Inferior parietal cortex (tissue), 1 donor: ENCODE measurements at regions not wholly inside any gene's neighbourhood (a gene's known extent, or its start where the extent isn't known, plus 50 kb on each side); places are given as distances from the start of the nearest gene placed in this dataset.

Experiments
- DNase-seq: peaks from one replicate; pipeline ENCODE4 v3.0.0-alpha.2; 2016; ENCODE audit errors: extremely low spot score

DNA sequence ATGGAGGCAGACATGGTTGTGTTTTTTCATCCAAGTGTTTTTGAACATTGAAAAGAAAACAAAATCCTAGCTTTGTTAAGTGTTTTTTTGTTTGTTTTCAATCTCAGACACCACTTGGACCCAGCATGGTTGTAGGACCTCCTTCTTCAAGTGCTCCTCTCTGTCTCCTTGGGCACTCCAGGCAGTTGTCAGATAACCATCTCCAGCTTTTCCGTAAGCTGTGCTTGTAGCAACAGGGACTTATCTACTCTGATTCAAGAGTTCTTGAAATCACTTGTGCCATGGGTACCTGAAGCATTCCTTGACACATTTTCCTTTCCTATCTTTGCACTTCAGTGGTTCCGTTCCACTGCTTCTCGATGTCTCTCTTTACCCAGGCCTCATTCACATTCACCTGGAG lies 334.9 kb upstream of the DDX53 start:
- DNase-seq: no peak

DNA sequence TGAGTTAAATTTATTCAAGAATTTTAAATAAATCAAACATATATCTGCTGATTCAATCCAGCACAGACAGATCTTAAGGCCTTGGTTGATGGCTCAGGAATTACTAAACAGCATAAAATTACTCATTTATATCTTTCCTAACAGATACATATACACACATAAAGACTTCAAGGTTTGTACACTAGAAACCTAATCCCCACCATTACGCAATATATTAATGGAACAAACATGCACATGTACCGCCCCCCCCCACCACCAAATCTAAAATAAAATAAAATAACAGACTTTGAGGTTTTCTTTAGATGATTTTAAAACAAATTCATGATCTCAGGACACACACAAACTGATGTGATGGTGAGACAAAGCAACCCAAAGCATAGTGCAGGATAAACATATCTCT lies 333.9 kb upstream of the DDX53 start:
- DNase-seq: no peak

DNA sequence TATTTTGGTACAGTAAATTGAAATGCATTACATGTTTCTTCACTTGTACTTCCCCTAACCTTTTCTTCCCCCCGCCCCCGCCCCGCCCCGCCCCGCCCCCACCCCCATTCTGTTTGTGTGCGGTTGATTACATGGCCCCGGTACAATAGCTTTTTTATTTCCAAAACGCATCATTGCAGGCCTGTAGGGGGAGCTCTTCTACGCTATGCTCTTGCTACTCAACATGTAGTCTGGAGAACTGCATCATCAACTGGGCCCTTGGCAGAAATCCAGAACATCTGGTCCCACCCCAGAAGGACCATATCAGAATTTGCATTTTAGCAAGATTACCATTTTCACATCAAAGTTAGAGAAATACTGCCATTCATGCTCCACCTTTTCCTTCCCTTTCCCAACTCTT lies 333.3 kb upstream of the DDX53 start:
- DNase-seq: peak; percentile 39

DNA sequence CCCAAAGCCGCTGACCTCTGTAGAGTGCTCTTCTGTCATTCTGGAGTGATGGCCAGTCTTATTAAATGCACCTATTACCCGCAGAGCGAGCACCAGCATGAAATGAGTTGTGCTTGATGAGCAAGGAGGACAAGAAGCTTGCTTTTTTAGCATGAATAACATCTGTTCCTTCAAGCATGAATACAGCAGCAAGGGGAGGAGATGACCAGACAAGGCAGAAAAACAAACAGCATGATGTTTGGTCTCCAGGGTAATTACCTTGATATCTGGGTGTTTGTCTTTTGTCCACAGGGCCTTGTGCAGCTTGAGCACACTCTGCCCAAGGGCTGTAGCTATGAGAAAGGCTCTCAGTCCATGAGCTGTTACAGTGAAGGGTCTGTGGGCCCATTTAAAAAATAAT lies 324.8 kb upstream of the DDX53 start:
- DNase-seq: no peak

DNA sequence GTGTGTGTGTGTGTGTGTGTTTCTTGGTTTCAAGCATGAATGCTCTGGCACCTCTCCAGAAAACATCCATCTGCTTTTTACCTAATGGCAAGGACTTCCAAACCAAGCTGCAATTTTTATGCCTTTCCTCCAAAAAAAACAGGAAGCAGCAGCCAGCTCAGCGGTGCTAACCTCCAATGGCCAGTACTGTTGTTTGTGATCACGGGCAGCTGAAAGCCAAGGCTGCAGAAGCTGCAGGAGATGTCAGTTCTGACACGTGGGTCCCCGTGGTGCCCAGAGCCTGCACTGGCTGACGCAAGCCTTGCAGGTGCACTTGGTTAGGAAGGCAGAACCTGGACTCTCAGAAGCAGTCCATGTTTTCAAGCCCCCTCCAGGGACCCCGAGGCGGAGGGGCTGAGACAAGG lies 313.6 kb upstream of the DDX53 start:
- no peak for DNase-seq

DNA sequence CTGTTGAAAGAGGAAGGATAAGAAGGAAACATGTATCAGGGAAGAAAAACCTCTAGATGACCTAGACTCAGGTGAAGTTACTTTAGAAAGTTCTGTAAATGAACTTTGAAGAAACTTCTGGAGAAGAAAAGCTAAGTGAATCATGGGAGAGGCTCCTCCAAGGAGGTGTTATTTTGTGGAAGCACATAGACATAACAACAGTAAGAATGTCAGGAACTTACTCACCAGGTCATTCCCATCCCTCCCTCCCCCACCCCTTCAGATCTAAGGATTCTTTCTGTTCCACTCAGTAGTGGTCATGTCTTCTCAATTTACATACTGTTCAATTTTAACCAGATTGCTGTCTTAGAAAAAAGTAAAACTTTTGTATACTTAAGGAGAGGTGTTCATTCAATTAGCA lies 310.5 kb upstream of the DDX53 start:
- no peak for DNase-seq

DNA sequence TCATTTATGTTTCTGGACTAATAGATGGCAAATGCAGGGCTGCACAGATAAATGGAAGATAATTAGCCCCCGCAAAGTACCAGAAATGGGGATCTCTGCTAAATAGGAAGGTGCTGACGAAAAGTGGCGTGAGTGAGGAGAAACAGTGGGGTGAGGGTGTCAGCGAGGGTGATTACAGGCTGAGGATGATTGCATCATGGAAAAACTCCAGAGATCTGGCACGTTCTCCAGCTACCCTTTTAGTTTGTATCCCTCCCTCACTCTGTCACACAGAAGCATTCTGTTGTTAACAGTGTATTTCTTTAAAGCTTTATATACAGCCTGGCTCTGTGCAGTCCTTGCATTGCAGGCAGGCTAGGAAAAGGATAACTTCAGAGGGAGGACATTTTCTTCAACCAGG lies 309.6 kb upstream of the DDX53 start:
- no peak for DNase-seq

DNA sequence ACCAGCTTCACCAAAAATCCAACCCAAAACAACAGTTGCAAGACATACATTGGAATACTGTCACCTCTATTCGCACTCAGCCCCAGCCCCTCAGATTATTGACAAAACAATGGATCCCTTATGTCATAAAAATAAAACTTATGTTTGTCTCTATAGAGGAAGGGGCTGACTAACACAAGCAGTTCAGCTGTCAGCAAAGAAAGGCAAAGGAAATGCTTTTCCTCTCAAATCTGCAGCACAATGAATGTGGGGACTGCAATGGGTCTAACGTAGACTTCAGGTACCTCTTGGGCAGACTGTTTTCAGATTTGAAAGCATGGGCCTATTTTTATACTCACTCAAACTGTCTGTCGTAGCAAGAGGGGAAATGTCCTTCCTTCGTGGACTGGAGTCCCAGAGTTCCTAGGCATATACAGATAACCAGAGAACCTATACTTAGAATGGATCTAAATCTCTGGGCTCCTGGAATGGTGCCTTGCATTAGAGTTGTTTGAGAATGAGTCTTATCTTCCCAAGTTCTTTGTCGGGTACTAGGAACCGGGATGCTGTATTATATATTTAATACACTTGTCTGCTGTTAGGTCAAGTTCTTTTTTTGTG lies 307.7 kb upstream of the DDX53 start:
- DNase-seq: no peak

DNA sequence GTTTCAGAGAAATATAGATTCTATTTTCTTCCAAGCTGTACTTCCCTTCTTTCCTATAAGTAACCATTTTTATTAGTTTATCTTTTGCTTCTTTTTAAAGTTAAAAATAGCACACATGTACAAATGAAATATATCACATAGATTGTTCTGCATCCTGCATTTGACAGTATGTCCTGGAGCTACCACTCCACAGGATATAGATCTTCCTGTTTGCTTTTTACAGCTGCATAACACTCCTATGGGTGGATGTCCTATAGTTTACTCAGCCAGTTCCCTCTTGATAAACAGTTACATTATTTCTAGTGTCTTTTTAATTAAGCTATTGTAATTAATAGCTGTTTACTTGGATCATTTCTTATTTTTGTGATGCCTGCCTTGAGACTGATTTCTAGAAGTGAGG lies 301.6 kb upstream of the DDX53 start:
- no peak for DNase-seq

DNA sequence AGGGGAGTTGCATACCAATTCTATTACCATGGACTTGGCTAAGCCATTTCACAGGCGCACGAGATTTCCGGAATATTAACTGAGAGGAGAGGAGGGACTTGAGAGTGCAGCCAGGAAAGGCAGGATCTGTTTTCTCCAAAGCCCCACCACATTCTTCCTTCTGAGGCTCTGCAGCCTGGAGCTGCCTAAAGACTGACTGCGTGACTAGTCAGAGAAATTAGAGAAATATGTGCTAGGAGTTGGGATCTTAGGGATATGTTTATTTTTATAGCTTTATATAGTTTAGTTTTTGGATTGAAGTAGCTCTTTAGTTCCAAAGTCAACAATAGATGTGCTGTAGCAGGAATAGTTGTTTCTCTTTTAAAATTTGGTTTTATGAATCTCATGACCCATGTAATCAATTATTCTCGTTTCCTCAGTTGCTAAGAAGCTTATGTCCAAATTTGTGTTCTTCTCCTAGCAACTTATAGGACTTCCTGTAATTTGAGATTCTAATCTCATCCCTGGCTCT lies 300.1 kb upstream of the DDX53 start:
- DNase-seq: no peak

DNA sequence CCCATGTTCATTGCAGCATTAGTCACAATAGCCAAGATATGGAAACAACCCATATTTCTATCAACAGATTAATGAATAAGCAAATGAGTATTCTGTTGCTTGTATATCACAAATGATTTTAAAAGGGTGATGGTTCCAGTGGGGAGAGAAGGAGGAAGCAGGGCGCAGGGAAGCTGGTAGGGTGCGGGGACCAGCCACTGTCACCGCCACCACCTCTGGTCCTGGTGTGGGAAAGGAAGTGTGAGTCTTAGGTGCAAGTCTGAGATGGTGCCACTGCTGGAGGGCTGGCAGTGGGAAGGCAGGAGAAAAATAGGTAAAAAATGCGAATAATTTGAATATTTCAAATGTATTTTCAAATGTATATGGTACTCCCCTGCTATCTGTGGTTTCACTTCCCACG lies 286.8 kb upstream of the DDX53 start:
- DNase-seq: no peak

DNA sequence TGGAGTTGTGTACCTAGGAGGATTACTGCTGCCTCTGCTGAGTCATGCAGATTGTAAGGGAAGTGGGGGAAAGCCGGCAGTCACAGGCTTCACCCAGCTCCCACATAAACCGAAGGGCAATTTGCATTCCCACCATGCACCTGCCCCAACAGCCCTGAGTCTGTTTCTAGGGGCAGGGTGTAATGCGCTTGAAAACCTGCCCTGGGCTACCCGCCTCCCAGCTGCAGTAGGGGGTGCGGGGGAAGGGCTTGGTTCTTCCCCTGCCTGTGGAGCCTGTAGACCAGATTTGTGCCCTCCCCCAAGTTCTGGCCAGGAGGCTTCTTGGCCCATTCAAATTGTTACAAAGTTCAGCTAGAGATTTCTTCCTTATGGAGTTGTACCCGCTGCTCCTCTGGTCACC lies 269.2 kb upstream of the DDX53 start:
- no peak for DNase-seq

DNA sequence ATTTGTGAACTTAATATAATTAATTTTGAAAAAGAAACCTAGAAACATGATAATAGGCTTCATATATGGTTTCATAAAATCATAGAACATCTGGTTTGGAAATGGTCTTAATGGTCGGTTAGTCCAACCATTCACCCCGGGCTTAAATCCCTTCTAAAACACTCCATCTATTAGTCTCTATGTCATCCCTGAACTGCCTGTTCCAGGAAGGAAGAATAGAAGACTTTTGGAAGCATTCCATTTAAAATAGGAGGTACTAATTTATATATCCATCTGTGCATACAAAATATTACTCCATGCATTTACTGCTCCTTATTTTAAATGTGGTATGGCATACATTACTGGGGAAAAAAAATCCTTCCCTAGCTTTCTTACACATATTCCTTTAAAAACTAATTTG lies 262.2 kb upstream of the DDX53 start:
- no peak for DNase-seq

DNA sequence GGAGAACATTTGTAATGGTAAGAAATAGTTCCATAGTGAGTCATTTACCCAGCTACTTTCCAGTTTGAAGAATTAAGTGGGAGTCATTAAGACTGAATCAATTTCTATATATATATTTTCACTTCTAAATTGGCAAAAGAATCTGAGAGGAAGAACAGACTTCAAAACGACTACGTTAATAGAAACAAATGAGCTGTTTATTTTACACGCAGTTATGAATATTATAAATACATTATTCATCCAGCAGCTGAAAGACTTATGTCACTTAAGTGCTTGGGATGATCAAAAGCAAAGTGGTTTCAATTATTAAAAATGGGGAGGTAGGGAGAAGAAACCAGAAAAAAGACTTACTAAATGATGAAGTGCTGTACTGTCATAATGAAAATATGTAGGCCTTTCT lies 260.5 kb upstream of the DDX53 start:
- no peak for DNase-seq

DNA sequence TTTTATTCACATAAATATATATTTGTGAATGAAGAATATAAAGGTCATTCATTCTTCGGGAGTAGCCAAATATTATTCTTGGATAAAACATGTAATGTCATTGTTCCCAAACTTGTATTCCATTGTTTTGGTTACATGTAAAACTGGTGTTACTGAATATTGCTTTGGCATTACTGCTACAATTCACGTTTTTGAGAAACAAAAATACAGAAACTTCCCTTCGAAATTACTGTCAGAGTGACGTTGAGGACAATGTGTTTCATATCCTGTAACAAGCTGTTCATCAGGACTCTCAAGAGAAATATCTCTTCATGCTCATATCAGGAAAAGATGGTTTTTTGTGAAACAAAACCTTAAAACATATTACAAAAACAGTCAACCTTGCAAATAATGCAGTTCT lies 258.9 kb upstream of the DDX53 start:
- no peak for DNase-seq

DNA sequence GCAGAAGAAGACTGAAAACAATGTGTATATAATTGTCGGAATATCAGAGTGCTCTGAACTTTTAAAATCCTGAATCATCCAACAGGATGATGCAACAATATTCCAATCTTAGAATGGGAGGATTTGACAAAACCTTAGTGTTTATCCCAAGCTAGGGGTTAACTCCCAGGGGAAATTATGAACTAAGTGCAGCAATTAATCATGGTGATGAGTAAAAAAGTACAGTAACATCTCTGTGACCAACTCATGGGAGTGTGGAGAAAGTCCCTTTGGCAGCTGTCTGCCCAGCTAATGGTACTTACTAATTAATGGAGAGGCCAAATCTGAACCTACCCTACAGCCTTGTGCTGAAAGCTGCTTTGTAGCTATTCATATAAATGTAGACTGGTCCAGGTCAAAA lies 257.6 kb upstream of the DDX53 start:
- DNase-seq: no peak

DNA sequence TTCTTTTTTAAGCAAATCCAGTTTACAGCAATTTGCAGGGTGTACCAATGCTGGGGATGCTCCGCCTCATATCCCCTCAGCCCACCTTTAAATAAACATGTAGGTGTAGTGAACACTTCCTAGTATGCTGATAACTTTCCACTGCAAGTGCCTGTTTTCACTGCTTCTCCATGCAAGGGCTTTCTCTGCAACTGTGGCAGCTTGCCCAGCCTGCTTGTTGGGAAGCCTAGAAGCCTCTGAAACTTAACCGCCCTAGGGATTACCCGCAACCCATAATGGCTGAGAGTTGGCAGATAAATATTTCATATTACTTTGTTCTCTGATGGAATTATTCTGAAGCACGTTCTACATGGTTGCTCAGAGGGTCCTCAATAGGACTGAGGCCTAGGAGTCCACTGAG lies 253.7 kb upstream of the DDX53 start:
- no peak for DNase-seq

DNA sequence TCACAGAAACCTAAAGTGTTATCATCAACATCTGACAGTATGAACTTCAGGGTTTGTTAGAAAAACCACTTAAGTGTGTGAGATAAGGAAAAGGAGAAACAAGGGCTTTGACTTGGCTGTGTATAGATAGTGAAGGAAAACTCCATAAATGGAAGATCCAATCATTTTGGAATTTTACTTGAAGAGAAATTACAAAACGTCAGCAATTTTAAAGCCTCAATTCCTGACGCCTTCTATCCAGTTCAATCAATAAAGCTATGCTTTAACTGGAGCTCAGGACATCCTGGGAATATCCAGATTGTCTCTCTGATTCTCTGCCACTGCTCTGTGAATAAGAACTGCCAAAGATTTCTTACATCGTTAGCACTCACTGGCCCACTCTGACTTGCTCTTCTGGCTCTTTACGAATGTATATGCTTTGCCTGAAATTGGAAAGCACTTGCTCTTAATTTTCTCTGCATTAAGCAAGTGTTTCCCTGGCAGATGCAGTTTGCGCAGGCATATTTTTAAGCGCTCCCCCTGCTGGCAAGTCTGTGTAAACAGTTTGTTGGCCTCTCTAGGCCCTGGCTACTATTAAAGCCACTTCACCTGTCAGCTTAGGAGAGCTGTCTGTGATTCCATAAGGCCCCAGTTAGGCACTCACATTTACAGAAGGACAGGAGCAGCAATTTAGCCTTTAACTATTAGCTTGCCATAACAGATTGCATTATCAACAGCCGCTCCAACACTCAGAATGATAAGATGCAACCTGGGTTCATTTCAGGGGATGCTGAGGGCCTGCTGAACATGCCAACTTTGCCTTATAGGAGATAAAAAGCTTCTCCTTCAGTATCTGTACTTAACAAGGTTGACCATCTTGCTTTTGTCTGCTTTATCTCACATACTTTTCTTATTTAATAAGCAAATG lies 251.4 kb upstream of the DDX53 start:
- DNase-seq: peak; percentile 58

DNA sequence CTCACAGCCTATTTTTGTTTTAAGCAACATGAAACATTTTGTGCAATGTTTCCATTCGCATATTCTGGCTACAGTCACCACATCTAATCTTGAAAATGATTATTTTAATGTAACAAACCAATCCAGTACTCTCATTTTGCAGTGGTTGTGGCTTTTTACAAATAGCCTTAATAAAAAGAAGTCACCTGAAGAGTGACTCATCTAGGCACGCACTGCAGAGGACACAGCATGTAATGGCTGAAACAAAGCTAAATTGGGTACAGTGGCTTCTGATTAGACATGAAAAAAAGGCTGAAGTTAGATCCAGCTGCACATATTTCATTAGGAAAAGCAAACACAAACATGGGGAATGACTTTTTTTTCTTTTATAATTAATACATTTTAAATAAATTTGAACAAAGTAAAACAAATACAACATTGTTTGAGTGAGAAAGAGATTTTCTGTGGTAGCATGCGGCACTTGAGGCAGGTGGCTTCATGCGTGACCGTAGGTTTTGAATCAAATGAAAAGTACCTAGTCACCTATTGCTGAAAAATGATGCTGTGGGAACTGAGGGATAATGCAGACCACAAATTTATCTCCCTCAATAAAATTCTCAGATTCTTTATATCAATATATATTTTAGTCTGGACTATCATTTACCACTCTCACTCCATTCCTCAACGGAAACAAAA lies 240.8 kb upstream of the DDX53 start:
- no peak for DNase-seq

DNA sequence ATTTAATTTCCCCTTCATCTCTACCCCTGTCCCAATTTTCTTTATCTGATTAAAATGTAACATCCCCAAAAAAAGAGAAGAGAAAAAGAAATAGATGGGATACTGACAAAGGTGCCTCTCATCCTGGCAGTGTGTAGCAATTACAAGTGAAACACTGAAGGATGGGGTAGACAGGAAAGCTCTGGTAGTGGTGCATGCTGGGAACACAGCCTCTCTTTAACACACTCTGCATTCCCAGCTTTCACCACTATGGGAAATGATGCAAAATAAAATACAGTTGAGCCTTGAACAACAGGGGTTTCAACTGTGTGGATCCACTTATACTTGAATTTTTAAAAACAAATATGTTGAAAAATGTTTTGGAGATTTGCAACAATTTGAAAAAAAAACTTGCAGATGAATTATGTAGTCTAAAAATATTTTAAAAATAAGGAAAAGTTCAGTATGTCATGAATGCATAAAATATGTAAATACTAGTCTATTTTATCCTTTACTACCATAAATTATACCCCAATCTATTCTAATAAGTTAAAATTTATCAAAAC lies 239.2 kb upstream of the DDX53 start:
- no peak for DNase-seq

DNA sequence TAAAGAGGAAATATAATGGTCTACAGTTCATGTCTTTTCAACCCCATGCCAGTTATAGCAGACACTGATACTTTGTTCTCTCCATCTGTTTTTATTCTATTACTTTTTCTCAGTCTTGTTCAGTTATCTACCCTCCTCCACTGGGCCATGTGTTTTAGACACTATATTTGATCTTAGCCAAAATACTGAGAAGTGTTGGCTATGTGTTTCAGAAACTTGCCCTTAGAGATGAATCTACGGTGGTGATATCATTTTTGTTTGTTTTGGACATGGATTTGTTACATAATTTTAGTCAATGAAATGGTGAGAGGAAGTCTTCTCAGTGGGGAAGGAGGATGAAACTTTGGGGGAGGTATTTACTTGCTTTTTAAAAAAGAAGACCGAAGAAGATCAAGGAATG lies 211.5 kb upstream of the DDX53 start:
- DNase-seq: no peak

DNA sequence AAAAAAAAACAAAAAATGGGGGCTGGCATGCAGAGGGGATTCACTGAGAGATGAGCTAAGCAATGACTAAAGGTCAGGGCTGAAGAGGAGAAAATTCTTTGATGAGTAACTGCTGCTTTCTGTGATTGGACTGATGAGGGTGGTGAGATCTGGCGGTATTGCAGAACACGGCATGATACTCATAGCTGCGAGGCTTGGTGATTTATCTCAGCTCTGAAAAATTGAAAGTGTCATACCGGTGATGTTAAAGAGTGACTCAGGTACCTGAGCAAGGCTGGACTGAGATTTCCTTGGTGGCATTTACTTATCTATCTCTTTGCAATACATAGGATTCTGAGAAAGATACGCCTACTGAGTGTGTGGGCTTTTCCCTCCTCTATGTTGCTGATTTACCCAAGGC lies 204.1 kb upstream of the DDX53 start:
- DNase-seq: no peak

DNA sequence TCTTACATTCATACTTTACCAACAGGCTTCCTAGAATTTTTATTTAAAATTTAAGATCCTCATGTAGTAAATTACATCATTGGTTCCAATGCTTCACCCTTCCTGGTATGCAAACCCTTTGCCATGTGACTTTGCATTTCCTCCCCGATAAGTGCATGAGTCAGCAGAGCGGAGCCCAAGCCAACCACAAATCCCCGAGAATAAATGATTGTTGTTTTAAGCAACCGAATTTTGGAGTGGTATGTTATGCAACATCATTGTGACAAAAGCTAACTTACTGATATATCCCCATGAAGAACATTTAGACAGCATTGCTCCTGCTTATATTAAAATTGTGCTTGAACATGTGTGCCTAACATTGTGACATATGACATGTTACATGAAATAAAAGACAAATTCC lies 199.4 kb upstream of the DDX53 start:
- DNase-seq: no peak
